Upper lobe of left lung (tissue), 4 donors: ENCODE measurements at regions not wholly inside any gene's neighbourhood (a gene's known extent, or its start where the extent isn't known, plus 50 kb on each side); places are given as distances from the start of the nearest gene placed in this dataset.

Experiments used
- EP300 ChIP-seq, 4 donors: sonication (generic); formaldehyde crosslinking; IDR thresholded peaks; one replicate each; pipeline ENCODE4 v1.5.1; 2017; ENCODE audit warnings: antibody characterized with exemption in 4 of 4, control low read depth in 2 of 4
- POLR2A ChIP-seq, 4 donors: fragments of 450-650 bp; IDR thresholded peaks; one replicate each; pipeline ENCODE4 v1.5.1; 2016 to 2017; ENCODE audit warnings: antibody characterized with exemption in 4 of 4, mild to moderate bottlenecking in 2 of 4
- POLR2AphosphoS5 ChIP-seq, 2 donors: sonication (generic); formaldehyde crosslinking; IDR thresholded peaks; one replicate each; pipeline ENCODE4 v1.5.1; 2017; ENCODE audit warnings: antibody characterized with exemption in 2 of 2
- TF ChIP-seq, protein P1 (sequence below), 6 experiments: fragments of 450-650 bp in 4 of 6; fragments of 200-600 bp in 2 of 6; sonication (generic) in 2 of 6; IDR thresholded peaks; one replicate each; pipeline ENCODE4 v1.5.1; 2016 to 2019; ENCODE audit warnings: antibody characterized with exemption in 6 of 6

DNA sequence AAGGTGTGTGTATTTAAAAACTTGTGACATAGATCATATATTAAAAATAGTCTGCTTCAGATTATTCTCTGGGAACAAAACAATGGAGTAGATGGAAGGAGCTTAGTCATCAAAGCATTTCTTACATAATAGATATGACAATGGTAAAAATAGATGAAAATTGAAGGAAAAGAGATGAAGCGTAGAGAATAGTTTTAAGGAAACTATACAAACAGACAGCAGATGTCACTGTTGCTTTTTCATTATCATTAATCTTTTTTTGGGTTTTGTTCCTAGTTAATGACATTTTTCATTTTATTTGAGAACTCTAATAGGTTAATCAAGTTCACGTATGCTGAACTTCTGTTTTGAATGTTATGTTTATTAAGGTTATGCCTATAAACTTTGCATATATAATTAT, 149.2 kb upstream of the FBXO33 start:
- TF ChIP-seq, protein P1, sequence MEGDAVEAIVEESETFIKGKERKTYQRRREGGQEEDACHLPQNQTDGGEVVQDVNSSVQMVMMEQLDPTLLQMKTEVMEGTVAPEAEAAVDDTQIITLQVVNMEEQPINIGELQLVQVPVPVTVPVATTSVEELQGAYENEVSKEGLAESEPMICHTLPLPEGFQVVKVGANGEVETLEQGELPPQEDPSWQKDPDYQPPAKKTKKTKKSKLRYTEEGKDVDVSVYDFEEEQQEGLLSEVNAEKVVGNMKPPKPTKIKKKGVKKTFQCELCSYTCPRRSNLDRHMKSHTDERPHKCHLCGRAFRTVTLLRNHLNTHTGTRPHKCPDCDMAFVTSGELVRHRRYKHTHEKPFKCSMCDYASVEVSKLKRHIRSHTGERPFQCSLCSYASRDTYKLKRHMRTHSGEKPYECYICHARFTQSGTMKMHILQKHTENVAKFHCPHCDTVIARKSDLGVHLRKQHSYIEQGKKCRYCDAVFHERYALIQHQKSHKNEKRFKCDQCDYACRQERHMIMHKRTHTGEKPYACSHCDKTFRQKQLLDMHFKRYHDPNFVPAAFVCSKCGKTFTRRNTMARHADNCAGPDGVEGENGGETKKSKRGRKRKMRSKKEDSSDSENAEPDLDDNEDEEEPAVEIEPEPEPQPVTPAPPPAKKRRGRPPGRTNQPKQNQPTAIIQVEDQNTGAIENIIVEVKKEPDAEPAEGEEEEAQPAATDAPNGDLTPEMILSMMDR (IDR thresholded peaks at IDR 0.05): no peak
- TF ChIP-seq POLR2A (IDR thresholded peaks at IDR 0.05) (no peak), POLR2AphosphoS5 (IDR thresholded peaks at IDR 0.05) (no peak), EP300 (IDR thresholded peaks at IDR 0.05) (no peak)
